ENCODE measurements at regions not wholly inside any gene's neighbourhood (a gene's known extent, or its start where the extent isn't known, plus 50 kb on each side); places are given as distances from the start of the nearest gene placed in this dataset.

GRCh38 chr1:57722285-57722978, 298.6 kb upstream of the DAB1 start:
- no peaks in the 10 kb centered on the region for H3K36me3 ChIP-seq (ENCODE audit: low read depth)
- no peak overlapping the region for H3K4me2 ChIP-seq (ENCODE audit: unreplicated experiment)
- DNase-seq = no peak
- no peaks in the 10 kb centered on the region for H3F3A ChIP-seq (ENCODE audit: insufficient read depth)
- WGBS, 2 experiments (ENCODE audit: low coverage in 1 of 2, low lambda C conversion rate in 2 of 2, missing lambda C conversion rate in 2 of 2) = 3 to 5% methylated on average over 4 of the region's 4 CpGs
- H4K20me1 ChIP-seq (ENCODE audit: insufficient read depth) = no peaks in the 10 kb centered on the region
- no peaks in the 10 kb centered on the region for H3K9me3 ChIP-seq (ENCODE audit: low read depth)
- no peak for TF ChIP-seq EZH2 (IDR thresholded peaks at IDR 0.05; ENCODE audit: insufficient read depth, poor library complexity, severe bottlenecking)
- no peak for TF ChIP-seq EZH2phosphoT487 (IDR thresholded peaks at IDR 0.05; ENCODE audit: insufficient read depth, low read depth)
- H3K9me2 ChIP-seq (ENCODE audit: insufficient read depth) = no peaks in the 10 kb centered on the region
- no peaks in the 10 kb centered on the region for H3K4me1 ChIP-seq (ENCODE audit: insufficient read depth)
- no peak overlapping the region for H3K4me3 ChIP-seq
- no peaks in the 10 kb centered on the region for H3K79me2 ChIP-seq (ENCODE audit: insufficient read depth)
- no peaks in the 10 kb centered on the region for H3K27me3 ChIP-seq (replicated peaks; ENCODE audit: insufficient read depth)
- no peak overlapping the region for H2AFZ ChIP-seq
- H3K27ac ChIP-seq = no peak overlapping the region
- in situ Hi-C loops (cut with MboI) = no loop called here
- no peak overlapping the region for H3K9ac ChIP-seq

- H3K9me2 ChIP-seq (ENCODE audit: insufficient read depth) = no peaks in the 10 kb centered on the region
- TF ChIP-seq EZH2phosphoT487 (IDR thresholded peaks at IDR 0.05; ENCODE audit: insufficient read depth, low read depth) = no peak
- no peak for TF ChIP-seq EZH2 (IDR thresholded peaks at IDR 0.05; ENCODE audit: insufficient read depth, poor library complexity, severe bottlenecking)
- H3K9me3 ChIP-seq (ENCODE audit: low read depth) = no peaks in the 10 kb centered on the region
- no peaks in the 10 kb centered on the region for H3F3A ChIP-seq (ENCODE audit: insufficient read depth)
- H3K4me1 ChIP-seq (ENCODE audit: insufficient read depth) = no peaks in the 10 kb centered on the region
- H3K27me3 ChIP-seq (replicated peaks; ENCODE audit: insufficient read depth) = no peaks in the 10 kb centered on the region
- no peak overlapping the region for H3K4me3 ChIP-seq
- in situ Hi-C loops (cut with MboI) = no loop called here
- no peak for DNase-seq
- H4K20me1 ChIP-seq (ENCODE audit: insufficient read depth) = no peaks in the 10 kb centered on the region
- no peak overlapping the region for H3K4me2 ChIP-seq (ENCODE audit: unreplicated experiment)
- H3K36me3 ChIP-seq (ENCODE audit: low read depth) = no peaks in the 10 kb centered on the region
- H2AFZ ChIP-seq = no peak overlapping the region
- no peak overlapping the region for H3K9ac ChIP-seq
- 49 to 63% methylated on average over 2 of the region's 2 CpGs for whole genome bisulfite sequencing, 2 experiments (ENCODE audit: low coverage in 1 of 2, low lambda C conversion rate in 2 of 2, missing lambda C conversion rate in 2 of 2)
- no peak overlapping the region for H3K27ac ChIP-seq
- H3K79me2 ChIP-seq (ENCODE audit: insufficient read depth) = no peaks in the 10 kb centered on the region
Measured at GRCh38 chr1:57721001-57721400, 297.1 kb upstream of the DAB1 start.

DNA sequence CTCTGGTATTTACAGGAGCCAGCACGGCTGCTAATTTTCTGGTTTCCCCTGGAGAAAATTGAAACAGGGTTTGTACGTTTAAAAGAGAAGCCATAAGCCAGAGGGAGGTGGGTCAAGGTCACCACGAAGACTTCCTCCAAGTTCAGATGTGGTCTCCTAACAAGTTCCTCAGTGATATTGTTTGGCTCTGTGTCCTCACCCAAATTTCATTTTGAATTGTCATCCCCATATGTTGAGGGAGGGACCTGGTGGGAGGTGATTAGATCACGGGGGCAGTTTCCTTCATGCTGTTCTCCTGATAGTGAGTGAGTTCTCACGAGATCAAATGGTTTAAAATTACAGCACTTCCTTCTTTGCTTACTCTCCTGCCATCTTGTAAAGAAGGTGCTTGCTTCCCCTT, 295.4 kb upstream of the DAB1 start:
- DNase-seq = no peak
- TF ChIP-seq EZH2 (IDR thresholded peaks at IDR 0.05; ENCODE audit: insufficient read depth, poor library complexity, severe bottlenecking) (no peak), EZH2phosphoT487 (IDR thresholded peaks at IDR 0.05; ENCODE audit: insufficient read depth, low read depth) (no peak)

DNA sequence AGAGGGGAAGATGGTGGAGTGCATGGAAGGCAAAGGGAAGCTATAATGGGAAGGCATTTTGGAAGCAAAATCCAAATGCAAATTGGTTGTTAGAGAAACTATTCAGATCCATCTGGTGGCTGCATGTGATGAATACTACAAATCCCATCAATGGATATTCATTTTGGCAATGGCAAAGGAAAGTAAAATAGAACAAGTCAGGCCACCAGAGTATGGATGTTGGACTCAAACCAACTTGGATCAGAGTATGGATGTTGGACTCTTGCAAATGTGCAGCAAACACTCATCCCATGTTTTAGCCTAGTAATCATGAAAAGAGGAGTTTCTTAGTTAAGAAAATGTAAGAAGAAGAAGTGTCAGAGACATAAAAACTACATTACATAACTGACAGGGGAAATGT, 289.6 kb upstream of the DAB1 start:
- in situ Hi-C loops (cut with MboI) = no loop called here
- no peak for TF ChIP-seq EZH2 (IDR thresholded peaks at IDR 0.05; ENCODE audit: insufficient read depth, poor library complexity, severe bottlenecking)
- no peak for TF ChIP-seq EZH2phosphoT487 (IDR thresholded peaks at IDR 0.05; ENCODE audit: insufficient read depth, low read depth)
- Histone ChIP-seq H3K27ac (no peak overlapping the region), H3K4me3 (no peak overlapping the region), H3K9ac (no peak overlapping the region), H3K9me3 (ENCODE audit: low read depth) (no peaks in the 10 kb centered on the region), H2AFZ (no peak overlapping the region), H3F3A (ENCODE audit: insufficient read depth) (no peaks in the 10 kb centered on the region), H3K9me2 (ENCODE audit: insufficient read depth) (no peaks in the 10 kb centered on the region), H3K4me1 (ENCODE audit: insufficient read depth) (no peaks in the 10 kb centered on the region), H4K20me1 (ENCODE audit: insufficient read depth) (no peaks in the 10 kb centered on the region), H3K79me2 (ENCODE audit: insufficient read depth) (no peaks in the 10 kb centered on the region), H3K4me2 (ENCODE audit: unreplicated experiment) (no peak overlapping the region), H3K27me3 (replicated peaks; ENCODE audit: insufficient read depth) (no peaks in the 10 kb centered on the region), H3K36me3 (ENCODE audit: low read depth) (no peaks in the 10 kb centered on the region)
- no peak for DNase-seq

More for the DNA sequence above, 295.4 kb upstream of the DAB1 start:
- H4K20me1 ChIP-seq (ENCODE audit: insufficient read depth) = no peaks in the 10 kb centered on the region
- in situ Hi-C loops (cut with MboI) = no loop called here
- H3K79me2 ChIP-seq (ENCODE audit: insufficient read depth) = no peaks in the 10 kb centered on the region
- H3K9me2 ChIP-seq (ENCODE audit: insufficient read depth) = no peaks in the 10 kb centered on the region
- no peaks in the 10 kb centered on the region for H3K36me3 ChIP-seq (ENCODE audit: low read depth)
- no peak overlapping the region for H3K27ac ChIP-seq
- no peaks in the 10 kb centered on the region for H3F3A ChIP-seq (ENCODE audit: insufficient read depth)
- no peak overlapping the region for H2AFZ ChIP-seq
- H3K4me1 ChIP-seq (ENCODE audit: insufficient read depth) = no peaks in the 10 kb centered on the region
- no peak overlapping the region for H3K4me3 ChIP-seq
- no peaks in the 10 kb centered on the region for H3K9me3 ChIP-seq (ENCODE audit: low read depth)
- WGBS, 2 experiments (ENCODE audit: low coverage in 1 of 2, low lambda C conversion rate in 2 of 2, missing lambda C conversion rate in 2 of 2) = 2% methylated on average over 5 of the region's 5 CpGs
- no peaks in the 10 kb centered on the region for H3K27me3 ChIP-seq (replicated peaks; ENCODE audit: insufficient read depth)
- no peak overlapping the region for H3K4me2 ChIP-seq (ENCODE audit: unreplicated experiment)
- no peak overlapping the region for H3K9ac ChIP-seq

DNA sequence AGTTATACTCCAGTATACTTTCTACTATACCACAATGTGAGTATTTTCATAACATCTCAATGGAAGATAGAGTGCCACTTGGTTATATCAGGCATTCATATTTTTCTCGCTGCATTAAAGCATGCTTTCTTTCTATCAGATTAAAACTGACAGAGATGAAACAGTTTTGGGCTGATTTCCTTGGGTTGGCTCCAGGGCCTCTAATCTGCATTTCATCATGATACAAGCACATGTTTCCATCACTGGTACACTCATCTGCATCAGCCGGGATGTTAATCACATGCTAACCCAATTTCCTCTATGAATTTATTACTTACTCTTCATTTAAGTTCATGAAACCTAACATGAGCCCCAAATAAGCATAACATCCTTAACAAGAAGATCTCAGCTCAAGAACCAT, 289.0 kb upstream of the DAB1 start:
- H3K36me3 ChIP-seq (ENCODE audit: low read depth) = no peaks in the 10 kb centered on the region
- in situ Hi-C loops (cut with MboI) = no loop called here
- no peak for DNase-seq

More for the DNA sequence above, 289.0 kb upstream of the DAB1 start:
- Histone ChIP-seq H3F3A (ENCODE audit: insufficient read depth) (no peaks in the 10 kb centered on the region), H3K4me1 (ENCODE audit: insufficient read depth) (no peaks in the 10 kb centered on the region), H4K20me1 (ENCODE audit: insufficient read depth) (no peaks in the 10 kb centered on the region), H3K9ac (no peak overlapping the region), H3K9me2 (ENCODE audit: insufficient read depth) (no peaks in the 10 kb centered on the region), H3K4me3 (no peak overlapping the region), H2AFZ (no peak overlapping the region), H3K27me3 (replicated peaks; ENCODE audit: insufficient read depth) (no peaks in the 10 kb centered on the region), H3K9me3 (ENCODE audit: low read depth) (no peaks in the 10 kb centered on the region), H3K27ac (no peak overlapping the region), H3K79me2 (ENCODE audit: insufficient read depth) (no peaks in the 10 kb centered on the region), H3K4me2 (ENCODE audit: unreplicated experiment) (no peak overlapping the region)
- no peak for TF ChIP-seq EZH2 (IDR thresholded peaks at IDR 0.05; ENCODE audit: insufficient read depth, poor library complexity, severe bottlenecking)
- no peak for TF ChIP-seq EZH2phosphoT487 (IDR thresholded peaks at IDR 0.05; ENCODE audit: insufficient read depth, low read depth)
- 17 to 21% methylated on average over 2 of the region's 2 CpGs for WGBS, 2 experiments (ENCODE audit: low coverage in 1 of 2, low lambda C conversion rate in 2 of 2, missing lambda C conversion rate in 2 of 2)
